ENCODE measurements at regions not wholly inside any gene's neighbourhood (a gene's known extent, or its start where the extent isn't known, plus 50 kb on each side); places are given as distances from the start of the nearest gene placed in this dataset.

DNA sequence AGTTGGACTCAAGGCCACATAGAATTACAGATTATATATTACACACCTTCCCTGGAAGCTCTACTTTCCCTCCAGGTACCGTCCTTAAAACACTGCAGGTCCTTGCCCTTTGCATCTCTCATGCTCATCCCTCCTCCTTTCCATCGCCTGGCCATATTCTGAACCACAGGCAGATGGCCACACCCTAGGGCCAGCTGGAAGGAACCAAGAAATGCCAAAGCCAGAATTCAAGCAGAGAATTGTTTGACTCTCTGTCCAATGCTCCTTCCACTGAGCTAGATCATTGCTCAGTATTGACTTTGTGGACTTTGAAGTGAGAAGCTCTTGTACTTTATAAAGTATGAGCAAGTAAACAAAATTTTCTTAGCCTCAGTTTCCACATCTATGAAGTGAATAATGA is 170.3 kb upstream of the SLC24A5 start:
- no peak for DNase-seq

DNA sequence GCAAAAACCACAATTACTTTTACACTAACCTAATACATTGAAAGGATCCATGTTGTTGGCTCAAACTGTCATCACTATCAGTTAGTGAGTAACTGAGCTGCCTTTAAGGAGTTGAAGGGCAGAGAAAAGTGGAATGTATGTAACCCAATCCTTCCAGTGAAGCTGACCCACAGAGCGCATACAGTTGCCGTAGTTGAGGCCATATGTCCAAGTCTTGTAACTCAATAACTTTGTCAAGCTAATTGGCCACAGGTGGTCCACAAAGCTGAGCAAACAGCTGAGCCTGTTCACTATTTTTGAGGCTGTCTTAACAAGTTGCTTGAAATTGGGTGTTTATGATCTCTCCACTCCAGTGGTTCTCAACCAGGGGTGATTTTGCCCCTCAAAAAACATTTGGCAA is 169.0 kb upstream of the SLC24A5 start:
- no peak for DNase-seq

DNA sequence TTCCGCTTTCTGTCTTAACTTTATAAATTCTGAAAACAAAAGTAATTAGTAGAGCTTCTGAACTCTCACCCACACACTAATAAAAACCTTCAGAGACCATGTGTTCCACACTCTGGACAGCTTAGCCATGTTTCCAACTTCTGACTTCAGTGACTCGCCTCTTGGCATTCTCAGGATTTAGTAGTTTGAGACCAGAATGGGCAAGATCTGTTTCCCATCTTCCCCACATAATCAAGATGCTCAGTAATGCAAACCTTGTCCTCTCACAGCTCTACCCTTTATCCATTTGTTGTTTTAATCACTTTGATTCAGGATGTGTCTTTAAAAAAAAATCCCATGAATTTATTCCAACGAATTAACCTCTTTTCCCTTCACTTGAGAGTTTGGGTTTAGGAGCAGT is 166.6 kb upstream of the SLC24A5 start:
- DNase-seq = no peak

DNA sequence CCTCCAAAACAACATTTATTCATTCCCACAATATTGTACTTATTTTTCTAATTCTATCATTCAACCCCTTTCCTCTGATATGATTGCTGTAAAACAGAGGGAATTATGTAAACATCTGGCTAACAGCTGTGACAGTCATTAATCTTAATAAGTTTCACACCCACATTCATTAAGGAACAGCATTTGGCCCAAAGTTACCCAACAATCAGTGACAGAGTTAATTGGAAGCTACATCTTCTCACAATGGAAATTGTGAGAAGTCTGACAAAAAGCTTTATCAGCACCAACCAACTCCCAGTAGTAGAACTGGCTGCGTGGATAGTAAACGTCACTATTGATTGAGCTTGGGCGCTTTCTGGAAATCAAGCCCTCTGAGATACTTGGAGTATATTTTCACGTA is 165.8 kb upstream of the SLC24A5 start:
- no peak for DNase-seq

DNA sequence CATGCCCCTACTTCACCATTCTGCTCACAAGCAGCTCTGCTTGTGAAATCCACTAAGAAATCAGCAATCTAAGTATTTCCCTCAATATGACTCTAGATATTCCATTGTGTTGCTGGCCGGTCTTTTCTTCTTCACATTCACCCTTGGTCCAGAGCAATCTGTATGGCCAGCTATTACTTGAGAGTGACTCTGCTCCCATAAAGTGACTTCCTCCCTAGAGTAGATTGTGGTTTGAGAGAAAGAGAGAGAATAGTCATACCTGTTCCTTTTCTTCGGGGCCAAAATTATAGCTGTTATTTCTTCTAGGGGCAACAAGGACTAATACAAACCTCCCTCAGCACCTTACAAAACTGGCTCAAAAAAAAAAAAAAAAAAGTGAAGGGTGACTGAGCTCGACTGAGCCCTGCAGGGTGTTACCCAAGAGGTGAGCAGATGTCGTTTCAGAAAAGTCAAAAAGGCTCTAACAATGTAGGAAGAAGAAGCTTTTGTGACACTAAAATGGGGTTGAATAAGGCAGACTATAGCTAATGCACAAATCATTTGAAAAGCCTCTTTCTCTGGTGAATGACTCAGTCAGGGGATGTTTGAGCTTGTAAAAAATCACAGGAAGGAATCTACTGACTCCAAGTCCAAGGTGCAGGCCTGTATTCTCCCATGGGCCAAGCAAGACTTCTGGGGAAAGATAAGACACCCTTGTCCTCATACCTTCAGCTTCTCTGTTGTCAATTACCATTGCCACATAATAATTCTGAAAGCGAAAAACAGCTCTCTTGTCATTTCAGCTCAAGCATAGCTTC is 161.0 kb upstream of the SLC24A5 start:
- no peak for DNase-seq

DNA sequence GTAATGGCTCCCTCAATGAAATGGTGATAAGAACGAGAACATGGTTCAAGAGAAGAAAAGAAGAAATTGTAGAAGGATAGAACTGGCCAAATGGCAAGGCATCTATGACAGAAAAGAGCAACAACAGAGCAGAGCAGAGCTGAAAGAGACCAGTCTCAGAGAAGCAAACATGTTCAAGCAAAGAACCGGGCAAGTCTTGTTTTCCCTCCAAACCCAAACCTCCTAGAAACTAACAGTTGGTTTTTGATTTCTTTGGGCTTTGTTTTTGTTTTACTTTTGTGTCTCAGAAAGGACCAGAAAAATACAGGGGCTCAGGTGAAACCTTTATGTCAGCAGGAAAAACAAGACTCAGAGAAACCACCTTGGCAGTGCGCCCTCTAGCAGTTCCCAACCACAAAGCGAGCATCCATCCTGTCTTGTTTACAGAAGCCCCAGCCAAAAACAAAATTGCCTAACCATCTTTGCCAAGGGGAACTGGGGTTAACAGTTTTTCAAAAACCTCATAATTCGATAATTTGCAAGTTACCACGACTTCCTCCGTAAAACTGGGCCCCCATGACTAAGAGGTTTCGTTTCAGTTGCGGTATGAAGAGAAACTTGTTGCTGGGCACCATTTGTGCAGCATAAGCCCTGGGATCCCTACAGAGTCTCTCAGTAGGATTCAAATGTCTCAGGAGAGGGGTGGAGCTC is 159.2 kb upstream of the SLC24A5 start:
- no peak for DNase-seq

DNA sequence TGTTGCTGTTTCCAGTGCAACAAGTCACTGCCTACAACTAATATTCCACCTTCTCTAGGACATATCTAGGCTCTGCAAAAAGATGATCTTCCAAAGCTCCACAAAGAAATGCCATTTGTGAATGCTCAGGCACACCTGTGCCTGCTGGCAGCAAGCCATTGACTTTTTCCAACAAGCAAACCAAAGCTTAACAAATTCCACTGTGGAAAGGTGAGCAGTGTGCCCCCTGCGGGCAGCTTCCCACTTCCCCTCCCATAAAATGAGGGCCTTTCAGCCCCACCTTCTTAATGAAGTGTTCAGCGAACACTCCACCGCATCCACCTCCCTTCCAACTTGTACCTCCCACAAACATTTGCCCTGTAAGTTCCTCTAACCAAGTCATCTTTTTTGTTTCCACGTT is 157.5 kb upstream of the SLC24A5 start:
- no peak for DNase-seq

DNA sequence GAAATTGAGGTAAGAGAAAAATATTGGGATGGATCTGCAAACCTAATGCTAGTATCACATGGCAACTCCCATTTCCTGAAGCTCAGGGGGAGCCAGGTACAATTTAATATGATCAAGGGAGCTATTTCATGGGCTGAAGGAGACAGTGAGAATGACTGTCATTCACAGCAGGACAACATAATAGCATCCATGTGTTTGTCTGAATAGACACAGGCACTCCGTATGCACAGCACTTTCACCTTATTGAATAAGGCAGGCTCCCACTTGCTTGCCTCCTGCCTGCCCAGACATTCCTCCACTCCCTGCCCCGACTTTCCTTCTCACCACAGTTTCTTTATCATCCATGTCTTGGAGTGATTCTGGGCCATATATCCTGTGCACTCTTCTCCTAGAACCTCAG is 156.6 kb upstream of the SLC24A5 start:
- DNase-seq = no peak

DNA sequence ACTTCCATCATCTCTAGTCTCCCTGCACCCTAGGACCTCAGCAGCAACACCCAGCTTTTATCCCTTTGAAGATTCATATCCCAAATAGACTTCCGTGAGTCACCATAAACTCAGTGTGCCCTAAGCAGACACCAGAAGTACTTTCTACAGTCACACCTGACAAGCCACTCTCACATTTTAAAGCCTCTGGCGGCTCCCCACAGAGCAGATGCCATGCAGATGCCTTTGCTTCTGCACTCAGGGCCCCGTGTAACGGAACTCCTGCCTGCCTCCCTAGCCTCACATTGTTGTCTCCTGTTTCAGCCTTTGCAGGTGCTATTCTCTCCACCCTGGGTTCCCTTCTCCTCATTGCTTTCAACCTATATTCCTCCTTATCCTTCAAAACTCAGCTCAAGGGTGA is 155.5 kb upstream of the SLC24A5 start:
- no peak for DNase-seq

DNA sequence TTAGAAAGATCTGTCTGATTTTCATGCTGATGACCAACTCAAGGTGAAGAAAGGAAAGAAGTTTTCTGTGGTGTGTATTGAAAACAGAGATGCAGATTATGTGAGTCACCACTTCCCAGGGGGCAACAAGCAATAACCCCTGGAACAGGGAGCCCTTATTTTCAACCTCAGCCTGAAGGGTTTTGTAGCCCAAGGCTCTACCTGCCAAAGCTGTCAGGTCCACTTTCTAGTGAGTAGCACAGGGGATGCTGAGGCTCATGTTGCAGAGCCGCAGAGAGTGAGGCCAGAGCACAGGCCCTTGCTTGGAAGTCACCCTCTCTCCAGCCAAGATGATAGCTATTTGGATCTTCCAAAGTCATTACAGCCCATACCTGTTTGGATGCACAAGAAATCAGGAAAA is 152.2 kb upstream of the SLC24A5 start:
- no peak for DNase-seq

DNA sequence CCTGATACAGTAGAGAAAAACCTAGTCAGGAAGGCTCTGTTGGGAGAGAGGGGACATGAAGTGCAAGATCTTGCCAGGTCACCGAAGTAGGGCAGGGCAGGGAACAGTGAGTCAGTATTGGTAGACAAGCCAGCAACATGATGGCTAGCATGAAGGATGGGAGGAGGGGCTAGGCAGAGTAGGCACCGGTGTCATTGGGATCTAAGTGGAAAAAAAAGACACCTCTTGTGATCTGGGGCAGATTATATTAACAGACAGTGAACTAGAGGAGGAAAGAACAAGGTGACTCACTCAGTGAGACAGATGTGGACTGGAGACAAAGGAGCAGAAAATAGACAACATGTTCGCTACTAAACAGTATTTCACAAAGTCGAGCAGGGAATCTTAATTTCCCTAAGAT is 149.2 kb upstream of the SLC24A5 start:
- DNase-seq = no peak

DNA sequence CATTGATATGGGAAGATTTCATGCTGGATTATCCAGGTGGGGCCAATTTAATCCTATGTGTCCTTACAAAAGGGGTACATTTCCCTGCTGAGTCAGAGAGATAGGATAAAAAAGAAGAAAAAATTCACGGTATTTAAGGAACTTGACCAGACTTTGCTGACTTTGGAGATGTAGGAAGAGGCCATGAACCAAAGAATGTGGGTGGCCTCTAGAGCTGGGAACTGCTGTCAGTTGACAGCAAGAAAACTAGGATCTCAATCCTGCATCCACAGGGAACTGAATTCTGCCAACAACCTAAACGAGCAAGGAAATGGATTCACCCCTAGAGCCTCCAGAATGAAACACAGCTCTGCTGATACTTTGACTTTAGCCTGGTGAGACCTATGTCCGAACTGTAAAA is 148.1 kb upstream of the SLC24A5 start:
- no peak for DNase-seq

DNA sequence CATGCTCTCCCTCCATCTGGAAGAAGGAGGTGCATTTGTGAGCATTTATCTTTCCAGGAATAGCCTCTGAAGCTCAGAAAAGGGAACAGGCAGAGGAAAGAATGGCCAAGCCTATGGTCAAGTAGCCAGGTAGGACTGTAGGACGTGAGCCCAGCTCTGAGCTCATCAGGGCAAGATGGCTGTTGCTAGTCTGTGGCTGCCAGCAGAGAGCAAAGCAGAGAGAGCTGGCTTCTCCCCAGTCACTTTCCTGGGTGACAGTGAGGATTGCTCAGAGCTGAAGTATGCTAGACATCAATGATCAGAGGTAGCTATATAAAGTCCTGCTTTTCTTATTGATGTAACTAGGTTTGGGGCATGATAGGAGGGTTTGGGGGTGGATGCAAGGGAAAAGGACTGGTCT is 146.1 kb upstream of the SLC24A5 start:
- no peak for DNase-seq

DNA sequence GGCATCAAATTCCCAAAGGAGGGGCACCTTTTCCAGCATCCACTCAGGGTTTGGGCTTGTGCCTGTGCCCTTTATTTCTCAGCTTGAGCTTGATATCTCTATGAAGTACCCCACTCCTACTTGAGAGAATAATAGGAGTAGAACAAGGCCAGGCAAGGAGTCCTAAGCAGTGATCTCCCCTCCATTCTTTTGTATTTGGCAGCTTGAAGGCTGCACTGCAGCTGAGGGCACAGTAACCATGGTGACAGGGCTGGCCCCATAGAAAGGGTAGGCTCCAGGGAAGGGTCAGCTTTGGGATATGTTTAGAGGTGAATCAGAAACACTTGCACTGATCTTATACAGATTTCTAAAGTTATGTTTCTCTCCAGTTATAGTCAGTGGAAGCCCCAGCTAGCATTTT is 145.4 kb upstream of the SLC24A5 start:
- no peak for DNase-seq

DNA sequence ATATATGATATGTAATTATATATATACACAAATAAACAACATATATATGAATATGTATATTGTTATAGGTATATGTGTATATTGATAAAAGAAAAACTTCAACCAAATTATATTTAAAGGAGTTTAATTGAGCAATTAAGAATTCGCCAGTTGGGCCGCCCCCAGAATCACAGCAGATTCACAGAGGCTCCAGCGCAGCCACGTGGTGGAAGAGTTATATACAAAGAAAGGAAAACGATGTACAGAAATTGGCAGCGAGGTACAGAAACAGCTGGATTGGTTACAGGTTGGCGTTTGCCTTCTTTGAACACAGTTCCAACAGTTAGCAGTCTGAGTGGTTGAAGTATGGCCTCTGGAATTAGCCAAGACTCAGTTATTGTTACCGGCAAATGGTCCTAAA is 137.3 kb upstream of the SLC24A5 start:
- no peak for DNase-seq

DNA sequence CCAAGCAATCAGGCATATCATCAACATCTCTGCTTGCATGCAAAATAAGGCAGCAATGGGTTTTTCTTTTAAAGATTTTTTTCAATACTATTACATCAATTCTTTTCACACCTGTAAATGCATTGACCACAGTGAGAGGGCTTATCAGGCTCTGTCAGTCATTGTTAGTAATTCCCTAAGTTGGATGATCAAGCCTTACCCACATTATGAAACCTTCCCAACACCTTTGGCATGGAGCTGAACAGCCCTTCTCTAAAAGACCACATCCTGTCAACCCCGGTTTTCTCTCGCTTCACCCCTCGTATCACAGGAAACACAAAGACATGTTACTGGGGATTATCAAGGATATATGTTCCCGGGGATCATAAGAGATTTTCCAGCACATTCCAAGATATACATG is 135.2 kb upstream of the SLC24A5 start:
- no peak for DNase-seq

DNA sequence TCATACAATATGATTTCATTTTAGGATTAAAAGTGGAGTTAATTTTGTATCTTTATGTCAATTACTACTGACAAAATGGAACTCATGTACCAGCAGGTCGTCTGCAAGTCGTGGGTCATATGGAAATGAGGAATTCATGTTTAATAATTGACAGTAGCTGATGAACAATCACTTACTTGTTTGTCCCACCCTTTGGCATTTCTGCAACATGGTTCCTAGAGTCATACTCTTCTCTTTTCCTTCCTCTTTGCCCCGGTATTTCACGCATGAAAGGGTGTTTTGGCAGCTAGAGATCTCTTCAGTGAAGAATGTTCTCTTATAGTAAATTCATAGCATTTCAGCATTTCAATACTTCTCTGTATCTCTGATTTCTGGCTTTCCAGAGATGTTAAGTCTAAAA is 133.3 kb upstream of the SLC24A5 start:
- DNase-seq = no peak

DNA sequence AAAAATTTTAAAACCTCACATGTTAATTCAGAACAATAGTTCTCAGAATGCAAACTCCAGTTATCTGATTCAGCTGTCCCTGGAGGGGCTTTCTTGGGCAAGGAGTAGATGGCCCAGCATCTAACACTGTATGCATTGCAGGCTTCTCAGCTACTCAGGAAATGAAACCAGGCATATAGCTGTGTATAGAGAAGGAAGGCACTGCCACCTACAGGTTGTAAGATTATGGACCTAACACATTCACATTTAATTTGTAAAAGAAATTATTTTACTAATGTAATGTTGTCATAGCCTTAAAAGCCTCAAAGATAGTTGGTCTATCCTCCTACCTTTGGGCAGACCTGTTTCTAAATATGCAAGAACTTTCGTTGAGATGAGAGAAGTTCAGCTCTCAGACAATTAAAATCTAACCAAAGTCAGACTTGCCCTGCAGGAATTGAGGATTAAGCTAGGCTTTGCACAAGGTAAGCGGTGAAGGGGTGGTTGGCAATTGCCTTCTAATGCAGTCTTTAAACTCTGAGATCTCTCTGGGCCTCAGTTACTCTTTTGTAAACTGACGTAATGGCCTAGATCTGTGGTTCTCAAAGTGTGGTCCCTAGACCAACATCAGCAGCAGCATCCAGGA is 132.8 kb upstream of the SLC24A5 start:
- peak; percentile 53 to 66 for DNase-seq

DNA sequence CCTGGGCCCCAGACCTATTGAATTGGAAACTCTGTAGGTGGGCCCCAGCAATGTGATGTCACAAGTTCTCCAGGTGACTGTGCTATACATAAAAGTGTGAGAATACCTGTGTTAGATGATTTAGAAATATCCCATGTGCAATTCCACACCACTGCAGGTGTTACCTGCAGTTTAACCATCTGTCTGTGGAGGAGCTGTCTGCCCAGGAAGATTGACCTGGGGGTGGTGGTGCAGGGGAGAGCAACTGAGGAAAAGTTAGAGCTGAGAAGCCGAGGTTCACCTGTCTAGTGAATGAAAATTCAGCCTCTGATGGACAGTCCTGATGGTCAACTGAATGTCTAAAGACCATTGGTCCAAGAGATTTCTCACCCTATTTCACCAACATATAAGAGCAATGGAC is 132.2 kb upstream of the SLC24A5 start:
- DNase-seq = no peak

DNA sequence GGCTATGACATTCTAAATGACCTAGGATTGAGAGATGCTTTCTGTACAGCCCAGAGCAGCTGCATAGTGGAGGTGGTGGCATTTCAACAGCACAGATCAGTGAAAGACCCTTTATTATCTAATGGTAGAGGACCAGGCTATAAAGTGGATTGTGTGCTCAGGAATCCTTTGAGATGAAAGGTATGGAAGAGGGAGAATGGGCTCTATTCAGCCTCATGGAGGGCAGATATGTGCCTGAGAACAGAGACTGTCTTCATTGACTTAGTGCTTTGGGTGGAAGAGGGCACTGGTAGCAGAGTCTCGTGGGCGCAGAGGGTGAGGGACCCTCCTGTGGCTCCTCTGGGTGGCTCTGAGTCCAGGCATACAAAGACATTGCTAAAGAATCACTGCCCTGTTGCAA is 130.0 kb upstream of the SLC24A5 start:
- no peak for DNase-seq

DNA sequence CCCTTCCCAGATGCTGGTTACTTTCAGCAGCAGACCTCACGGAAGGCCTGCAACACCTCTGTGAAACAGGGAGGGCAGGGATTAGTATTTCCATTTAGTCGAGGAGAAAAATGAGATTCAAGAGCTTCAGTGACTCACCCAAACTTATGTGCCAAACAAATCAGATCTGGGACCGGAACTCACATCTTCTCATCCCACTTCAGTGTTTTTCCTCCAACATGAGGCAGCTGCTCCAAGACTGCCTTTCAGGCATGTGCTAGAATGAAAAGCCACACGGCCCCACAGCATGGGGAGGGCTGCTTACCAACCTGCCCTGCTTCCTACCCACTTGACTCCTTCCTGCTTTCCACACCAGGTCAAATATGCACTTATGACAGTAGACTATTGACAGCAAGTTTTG is 129.4 kb upstream of the SLC24A5 start:
- DNase-seq = no peak

DNA sequence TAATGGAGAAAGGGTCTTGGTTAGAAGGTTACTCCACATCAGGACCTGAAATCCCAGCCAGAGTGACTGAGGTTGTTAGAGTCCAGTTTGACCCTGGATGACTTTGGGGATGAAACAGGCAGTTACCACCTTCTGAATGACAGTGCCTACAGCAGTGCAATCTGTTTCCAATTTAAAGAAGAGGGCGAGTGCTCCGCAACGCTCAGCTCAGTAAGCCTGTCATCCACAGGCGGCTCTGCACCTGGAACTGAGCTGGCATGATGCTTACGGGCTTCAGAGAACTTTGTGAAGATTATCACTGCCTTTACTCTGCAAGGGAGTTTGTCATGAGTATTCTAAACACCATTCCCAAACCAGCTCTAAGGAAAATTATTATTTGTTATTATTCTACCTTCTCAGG is 127.7 kb upstream of the SLC24A5 start:
- no peak for DNase-seq

DNA sequence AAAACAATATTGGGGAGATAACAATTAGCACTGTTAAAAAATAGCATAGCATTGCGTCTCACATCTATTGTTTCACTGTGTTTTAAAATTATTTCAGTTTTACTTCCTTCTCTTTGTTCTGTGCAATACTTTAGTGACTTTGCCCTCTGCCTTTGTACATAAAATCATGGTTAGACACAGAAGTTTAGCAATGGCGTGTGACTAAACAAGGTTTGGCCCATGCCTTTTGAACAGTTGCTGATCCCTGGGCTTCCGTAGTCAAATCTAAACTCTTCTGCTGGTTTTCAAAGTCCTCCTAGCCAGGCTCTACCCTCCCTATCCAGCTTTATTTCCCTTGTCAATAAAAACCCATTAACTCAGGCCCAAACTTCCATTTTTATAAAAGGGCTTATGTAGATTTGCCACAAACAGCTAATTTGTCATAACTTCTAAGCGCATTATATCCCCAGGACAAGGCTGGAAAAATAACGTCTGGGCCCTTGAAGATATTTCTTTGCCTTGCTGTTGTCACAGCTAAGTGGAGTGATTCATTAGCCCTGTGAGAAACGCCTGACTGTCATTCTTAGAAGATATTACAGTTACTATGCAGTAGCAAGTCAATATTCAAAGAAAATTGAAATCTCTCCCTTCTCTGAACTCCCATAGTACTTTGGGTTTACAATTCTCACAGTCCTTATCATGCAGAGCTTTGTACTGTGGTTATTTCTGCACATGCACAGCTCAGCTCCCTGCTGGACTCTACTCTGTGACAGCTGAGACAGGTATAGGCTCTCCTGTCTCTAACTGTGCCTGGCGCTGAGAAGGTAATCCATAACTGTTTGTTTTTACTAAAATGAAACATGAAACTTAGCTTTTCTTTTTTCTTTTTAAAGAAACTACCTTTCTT is 123.4 kb upstream of the SLC24A5 start:
- DNase-seq = no peak

Data from SHP77 (cell line).